NCI-H2107 treated with DMSO at 0.1 percent for 48 hours (cell line): ENCODE measurements at regions not wholly inside any gene's neighbourhood (a gene's known extent, or its start where the extent isn't known, plus 50 kb on each side); places are given as distances from the start of the nearest gene placed in this dataset.
"Not testable (repeated sequence)": the region's sequence is repeated elsewhere in the genome, so short reads cannot be mapped to it uniquely, and the experiment has no call there.

Source experiments
- DNase-seq: peaks from one replicate; lab custom pipeline; 2025; ENCODE audit not compliant: unreplicated experiment; lab: John Stamatoyannopoulos, UW

DNA sequence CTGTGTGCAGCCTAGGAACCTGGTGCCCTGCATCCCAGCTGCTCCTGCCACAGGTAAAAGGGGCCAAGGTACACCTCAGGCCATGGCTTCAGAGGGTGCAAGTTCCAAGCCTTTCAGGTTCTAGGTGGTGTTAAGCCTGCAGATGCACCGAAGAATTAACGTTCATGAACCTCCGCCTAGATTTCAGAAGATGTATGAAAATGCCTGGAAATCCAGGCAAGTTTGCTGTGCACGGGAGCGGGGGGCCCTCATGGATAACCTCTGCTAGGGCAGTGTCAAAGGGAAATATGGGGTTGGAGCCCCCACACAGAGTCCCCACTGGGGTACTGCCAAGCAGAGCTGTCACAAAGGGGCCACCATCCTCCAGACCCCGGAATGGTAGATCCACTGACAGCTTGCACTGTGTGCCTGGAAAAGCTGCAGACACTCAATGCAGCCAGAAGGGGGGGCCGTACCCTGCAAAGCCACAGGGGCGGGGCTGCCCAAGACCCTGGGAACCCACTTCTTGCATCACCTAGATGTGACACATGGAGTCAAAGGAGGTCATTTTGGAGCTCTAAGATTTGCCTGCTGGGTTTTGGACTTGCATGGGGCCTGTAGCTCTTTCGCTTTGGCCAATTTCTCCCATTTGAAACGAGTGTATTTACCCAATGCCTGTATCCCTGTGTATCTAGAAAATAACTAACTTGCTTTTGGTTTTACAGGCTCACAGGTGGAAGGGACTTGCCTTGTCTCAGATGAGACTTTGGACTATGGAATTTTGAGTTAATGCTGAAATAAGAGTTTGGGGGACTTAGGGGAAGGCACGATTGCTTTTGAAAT lies 145.2 kb upstream of the C1QTNF3 start:
- not testable (repeated sequence) for DNase-seq

GRCh38 chr5:34189246-34189645 lies 146.2 kb upstream of the C1QTNF3 start:
- not testable (repeated sequence) for DNase-seq

DNA sequence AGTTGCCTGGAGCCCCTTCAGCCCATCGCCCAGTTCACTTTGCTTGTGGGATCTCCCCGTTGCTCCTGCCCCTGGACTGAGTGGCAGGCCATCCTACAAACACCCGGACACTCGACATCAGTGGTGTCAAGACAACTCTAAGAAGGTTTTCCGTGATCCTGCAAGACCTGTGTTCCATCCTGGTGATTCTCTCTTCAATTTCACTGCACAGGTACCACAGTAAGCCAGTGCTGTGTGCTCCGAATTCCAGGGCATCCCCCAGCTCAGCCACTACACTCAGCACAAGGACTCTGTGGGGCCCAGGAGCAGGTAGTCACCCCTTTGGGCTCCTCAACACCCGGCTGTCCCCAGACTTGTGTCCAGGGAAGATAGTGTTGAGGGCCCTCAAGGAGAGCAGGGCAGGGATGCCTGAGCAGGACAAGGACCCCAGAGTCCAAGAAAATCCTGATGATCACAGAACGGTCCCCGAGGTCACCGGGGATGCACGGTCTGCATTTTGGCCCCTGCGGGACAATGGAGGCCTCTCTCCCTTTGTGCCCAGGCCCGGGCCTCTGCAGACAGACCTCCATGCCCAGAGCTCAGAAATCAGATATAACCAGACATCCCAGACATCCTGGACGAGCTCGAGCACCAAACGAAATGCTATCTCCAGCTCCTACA lies 146.9 kb upstream of the C1QTNF3 start:
- DNase-seq, result not testable (repeated sequence)

- not testable (repeated sequence) for DNase-seq
Measured at GRCh38 chr5:34190466-34190865, 147.5 kb upstream of the C1QTNF3 start.

GRCh38 chr5:34191279-34191744 lies 148.3 kb upstream of the C1QTNF3 start:
- not testable (repeated sequence) for DNase-seq

GRCh38 chr5:34192064-34192922 lies 149.3 kb upstream of the C1QTNF3 start:
- DNase-seq, result not testable (repeated sequence)

DNA sequence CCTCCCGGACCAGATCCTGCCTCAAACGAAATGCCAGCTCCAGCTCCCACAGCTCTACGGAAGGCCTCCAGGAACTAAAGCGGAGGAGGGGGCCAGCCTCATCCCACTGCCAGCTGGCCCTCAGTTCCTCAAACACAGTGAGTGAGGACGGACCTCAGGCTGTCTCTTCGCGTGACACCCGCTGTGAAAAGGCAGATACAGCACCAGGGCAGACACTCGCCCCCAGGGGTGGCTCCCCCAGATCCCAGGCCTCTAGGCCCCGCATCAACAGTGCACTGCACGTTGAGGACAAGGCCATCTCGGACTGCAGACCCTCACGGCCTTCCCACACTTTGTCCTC lies 149.9 kb upstream of the C1QTNF3 start:
- not testable (repeated sequence) for DNase-seq

GRCh38 chr5:34193297-34193696 lies 150.3 kb upstream of the C1QTNF3 start:
- DNase-seq, result not testable (repeated sequence)

DNA sequence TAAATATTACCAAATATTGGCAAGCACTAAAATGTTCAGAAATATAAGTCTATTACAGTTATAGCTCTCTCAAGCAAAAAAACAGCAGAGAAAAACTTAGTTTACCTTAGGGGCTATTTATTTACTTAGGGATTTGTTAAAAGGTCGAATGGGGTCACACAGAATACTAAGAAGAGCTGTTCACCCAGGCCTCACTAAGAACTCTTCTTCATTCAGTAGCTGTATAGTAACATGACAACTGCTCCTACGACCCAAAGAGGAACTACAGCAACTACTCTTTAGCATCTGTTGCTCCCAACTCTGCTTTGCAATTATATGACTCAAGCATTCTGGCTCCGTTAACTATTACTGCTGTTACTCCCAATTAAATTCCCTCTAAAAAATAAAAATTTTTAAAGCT lies 150.8 kb upstream of the C1QTNF3 start:
- not testable (repeated sequence) for DNase-seq

- DNase-seq, result not testable (repeated sequence)
Measured at GRCh38 chr5:34196091-34196490, 153.1 kb upstream of the C1QTNF3 start.

GRCh38 chr5:34205347-34205746 lies 162.3 kb upstream of the C1QTNF3 start:
- not testable (repeated sequence) for DNase-seq

DNA sequence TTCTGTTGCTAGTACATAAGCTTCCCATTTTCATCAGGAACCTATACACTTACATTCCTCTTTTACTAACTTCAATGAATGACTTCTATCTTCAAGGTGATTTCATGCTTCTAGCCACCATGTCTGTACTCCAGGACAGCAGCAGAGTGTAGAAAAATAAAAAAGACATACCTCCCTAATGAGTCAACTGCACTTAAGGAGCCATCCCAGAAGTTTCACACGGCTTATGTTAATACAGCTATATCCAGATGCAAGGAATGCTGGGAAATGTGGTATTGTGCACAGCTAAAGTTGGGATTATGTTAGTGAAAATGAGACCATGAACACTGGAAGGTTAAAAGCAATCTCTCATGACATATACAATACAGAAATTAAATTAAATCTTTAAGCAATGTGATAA lies 174.4 kb upstream of the C1QTNF3 start:
- DNase-seq, result not testable (repeated sequence)

- DNase-seq, result not testable (repeated sequence)
Measured at GRCh38 chr5:34221329-34222073, 178.5 kb upstream of the C1QTNF3 start.

- not testable (repeated sequence) for DNase-seq
Measured at GRCh38 chr5:34223158-34223557, 180.1 kb upstream of the C1QTNF3 start.

GRCh38 chr5:34230402-34230801 lies 187.4 kb upstream of the C1QTNF3 start:
- not testable (repeated sequence) for DNase-seq

DNA sequence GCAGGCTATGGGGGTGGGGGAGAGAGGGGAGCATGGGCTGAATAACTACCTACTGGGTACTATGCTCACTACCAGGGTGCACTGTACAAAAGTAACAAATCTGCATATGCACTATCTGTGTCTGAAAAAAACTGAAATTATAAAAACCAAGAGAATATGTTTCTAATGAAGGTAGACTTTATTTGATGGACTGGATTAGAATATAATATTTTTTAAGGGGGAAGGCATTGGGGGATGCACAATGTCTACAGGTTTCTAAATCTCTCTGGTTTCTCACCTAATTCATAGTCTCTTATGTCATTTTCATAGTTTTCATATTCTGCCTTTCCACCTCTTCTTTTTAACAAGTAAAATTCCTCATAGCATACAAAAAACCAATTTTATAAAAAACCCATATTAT lies 200.8 kb upstream of the C1QTNF3 start:
- DNase-seq, result not testable (repeated sequence)

- DNase-seq, result not testable (repeated sequence)
Measured at GRCh38 chr5:34244281-34245031, 201.4 kb upstream of the C1QTNF3 start.

GRCh38 chr5:34245032-34245394 lies 202.0 kb upstream of the C1QTNF3 start:
- not testable (repeated sequence) for DNase-seq

DNA sequence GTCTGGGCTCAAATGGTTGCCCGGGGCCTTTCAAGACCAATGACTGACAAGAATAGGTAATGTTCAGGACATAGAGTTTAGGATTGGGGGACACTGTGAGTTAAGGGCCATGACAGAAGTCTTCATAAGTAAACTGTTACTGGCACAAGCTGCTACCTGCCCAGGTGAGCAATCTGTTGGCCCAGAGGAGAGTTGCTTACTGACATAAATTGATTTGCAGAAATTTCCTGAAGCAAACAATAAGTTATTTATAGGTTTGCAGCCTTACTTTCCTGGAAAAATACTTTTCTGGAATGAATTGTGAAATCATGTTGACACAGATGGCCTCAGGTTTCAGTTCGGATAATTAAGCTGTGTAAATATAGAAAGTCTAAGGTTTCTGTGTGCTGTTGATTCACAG lies 202.8 kb upstream of the C1QTNF3 start:
- peak; percentile 26 for DNase-seq

GRCh38 chr5:34258598-34258997 lies 215.6 kb upstream of the C1QTNF3 start:
- DNase-seq, result not testable (repeated sequence)
